ENCODE measurements at regions not wholly inside any gene's neighbourhood (a gene's known extent, or its start where the extent isn't known, plus 50 kb on each side); places are given as distances from the start of the nearest gene placed in this dataset.

GRCh38 chr1:34500451-34500850, 254.4 kb upstream of the GJB5 start:
- TF ChIP-seq CTCF (IDR thresholded peaks at IDR 0.05) (no peak), POLR2A (IDR thresholded peaks at IDR 0.05) (no peak)

Data from right lobe of liver (tissue), 4 donors.